IMR-90 (cell line): ENCODE measurements at regions not wholly inside any gene's neighbourhood (a gene's known extent, or its start where the extent isn't known, plus 50 kb on each side); places are given as distances from the start of the nearest gene placed in this dataset.

Experiments
- ATAC-seq: fragments of 200-7000 bp; cut with Tn5 transposase; 2 replicates; pipeline ENCODE4 v1.9.1; 2020; ENCODE audit warnings: low read depth, mild to moderate bottlenecking, moderate library complexity
- BruUV-seq: library from RNA; stranded (reverse); fragments of 400-500 nt; replicated peaks from 2 replicates; lab custom pipeline; 2021; lab: Mats Ljungman, UMichigan
- CTCF ChIA-PET: fragments of 300-600 bp; formaldehyde crosslinking; extraction: SDS; loops from one replicate; lab custom pipeline; 2021; ENCODE audit warnings: antibody characterized with exemption; lab: Yijun Ruan, JAX
- POLR2A ChIA-PET: fragments of 300-600 bp; sonication (Branson Sonifier 250); formaldehyde crosslinking; loops from one replicate; lab custom pipeline; 2022; ENCODE audit warnings: antibody characterized with exemption; ENCODE audit not compliant: unreplicated experiment; lab: Charles Lee
- DNase-seq: peaks from one replicate; pipeline ENCODE4 v3.0.0; 2013
- H2AFZ ChIP-seq: replicated peaks from 2 replicates; pipeline ENCODE3; 2013; ENCODE audit warnings: low read length, mild to moderate bottlenecking; ENCODE audit not compliant: poor library complexity
- H2AK5ac ChIP-seq: 2 replicates; pipeline ENCODE4 v1.6.1; 2013; ENCODE audit warnings: low read depth, low read length, inconsistent platforms
- H2AK9ac ChIP-seq: replicated peaks from 2 replicates; pipeline ENCODE3; 2013; ENCODE audit warnings: mild to moderate bottlenecking, low read depth, low read length, moderate library complexity; ENCODE audit not compliant: poor library complexity
- H2BK120ac ChIP-seq: 2 replicates; pipeline ENCODE4 v1.6.1; 2013; ENCODE audit warnings: low read depth, low read length, inconsistent platforms
- H2BK15ac ChIP-seq: 3 replicates; pipeline ENCODE4 v1.6.1; 2013; ENCODE audit warnings: low read depth, low read length, inconsistent platforms
- H2BK20ac ChIP-seq: 2 replicates; pipeline ENCODE4 v1.6.1; 2013; ENCODE audit warnings: low read depth, mild to moderate bottlenecking, inconsistent platforms, low read length, moderate library complexity
- H2BK5ac ChIP-seq: 2 replicates; pipeline ENCODE4 v1.6.1; 2013; ENCODE audit warnings: mild to moderate bottlenecking, low read depth, low read length, inconsistent platforms; ENCODE audit not compliant: poor library complexity, severe bottlenecking
- H3K14ac ChIP-seq: replicated peaks from 2 replicates; pipeline ENCODE4 v1.6.1; 2013; ENCODE audit warnings: low read depth, low read length, inconsistent platforms
- H3K18ac ChIP-seq: 2 replicates; pipeline ENCODE4 v1.6.1; 2013; ENCODE audit warnings: low read depth, low read length, control low read depth
- H3K23ac ChIP-seq: 2 replicates; pipeline ENCODE4 v1.6.1; 2013; ENCODE audit warnings: low read depth, low read length, inconsistent platforms
- H3K27ac ChIP-seq: 2 replicates; pipeline ENCODE4 v1.5.1; 2013; ENCODE audit warnings: mild to moderate bottlenecking, control low read depth, low read length; ENCODE audit not compliant: insufficient read depth
- H3K27me3 ChIP-seq: 2 replicates; pipeline ENCODE4 v1.6.1; 2013; ENCODE audit warnings: low read length; ENCODE audit not compliant: control insufficient read depth, insufficient read depth
- H3K36me3 ChIP-seq: 2 replicates; pipeline ENCODE4 v1.6.1; 2013; ENCODE audit warnings: low read length, mixed read lengths; ENCODE audit not compliant: control insufficient read depth, insufficient read depth
- H3K4ac ChIP-seq: 2 replicates; pipeline ENCODE4 v1.6.1; 2013; ENCODE audit warnings: low read depth, low read length, inconsistent platforms
- H3K4me1 ChIP-seq: 2 replicates; pipeline ENCODE4 v1.6.1; 2013; ENCODE audit warnings: low read length, mixed read lengths; ENCODE audit not compliant: control insufficient read depth, insufficient read depth
- H3K4me2 ChIP-seq: 2 replicates; pipeline ENCODE4 v1.6.1; 2013; ENCODE audit warnings: low read depth, mild to moderate bottlenecking, control low read depth, low read length, moderate library complexity
- H3K4me3 ChIP-seq: 2 replicates; pipeline ENCODE4 v1.5.1; 2013; ENCODE audit warnings: low read depth, mild to moderate bottlenecking, control low read depth, low read length, moderate library complexity; ENCODE audit not compliant: insufficient read depth
- H3K56ac ChIP-seq: 2 replicates; pipeline ENCODE4 v1.6.1; 2013; ENCODE audit warnings: low read length, inconsistent platforms; ENCODE audit not compliant: insufficient read depth; ENCODE audit errors: extremely low read depth
- H3K79me1 ChIP-seq, 2 experiments: 2 replicates each; pipeline ENCODE4 v1.6.1; 2013; ENCODE audit warnings: low read length in 2 of 2, inconsistent platforms in 1 of 2, low read depth in 1 of 2
- H3K9ac ChIP-seq: 2 replicates; pipeline ENCODE4 v1.6.1; 2013; ENCODE audit warnings: low read depth, low read length, control low read depth
- H3K9me1 ChIP-seq: 2 replicates; pipeline ENCODE4 v1.6.1; 2013; ENCODE audit warnings: low read length, inconsistent platforms; ENCODE audit not compliant: insufficient read depth
- H3K9me3 ChIP-seq: 2 replicates; pipeline ENCODE4 v1.6.1; 2013; ENCODE audit warnings: low read length; ENCODE audit not compliant: control insufficient read depth, insufficient read depth
- H4K20me1 ChIP-seq: 2 replicates; pipeline ENCODE4 v1.6.1; 2013; ENCODE audit warnings: low read length, inconsistent platforms; ENCODE audit not compliant: insufficient read depth
- H4K5ac ChIP-seq: 2 replicates; pipeline ENCODE4 v1.6.1; 2013; ENCODE audit warnings: mild to moderate bottlenecking, low read depth, low read length, control low read depth
- H4K8ac ChIP-seq, 2 experiments: 2 replicates each; pipeline ENCODE4 v1.6.1; 2013; ENCODE audit warnings: low read depth in 2 of 2, low read length in 2 of 2, control low read depth in 1 of 2, inconsistent platforms in 1 of 2
- H4K91ac ChIP-seq: 2 replicates; pipeline ENCODE4 v1.6.1; 2013; ENCODE audit warnings: low read depth, low read length, inconsistent platforms; ENCODE audit not compliant: insufficient read depth
- BHLHE40 ChIP-seq: fragments of 150-350 bp; IDR thresholded peaks from 2 replicates; pipeline ENCODE4 v1.6.1; 2016; ENCODE audit warnings: mild to moderate bottlenecking, low read depth, low read length
- CEBPB ChIP-seq: IDR thresholded peaks from 2 replicates; pipeline ENCODE4 v1.6.1; 2012; ENCODE audit warnings: low read depth, low read length, improper control_type of control experiment
- CHD1 ChIP-seq: IDR thresholded peaks from 2 replicates; pipeline ENCODE4 v1.6.1; 2012; ENCODE audit warnings: low read depth, low read length, improper control_type of control experiment
- CTCF ChIP-seq: conservative IDR thresholded peaks from 2 replicates; pipeline ENCODE4 v1.5.1; 2012; ENCODE audit warnings: mild to moderate bottlenecking, low read depth, low read length, improper control_type of control experiment
- FOS ChIP-seq: fragments of 150-350 bp; IDR thresholded peaks from 2 replicates; pipeline ENCODE4 v1.6.1; 2016; ENCODE audit warnings: low read depth, low read length
- MAFK ChIP-seq: IDR thresholded peaks from 2 replicates; pipeline ENCODE4 v1.6.1; 2012; ENCODE audit warnings: low read depth, low read length, improper control_type of control experiment
- MAZ ChIP-seq: IDR thresholded peaks from 2 replicates; pipeline ENCODE4 v1.6.1; 2012; ENCODE audit warnings: low read depth, mild to moderate bottlenecking, low read length, improper control_type of control experiment, moderate library complexity, borderline replicate concordance
- MXI1 ChIP-seq: IDR thresholded peaks from 2 replicates; pipeline ENCODE4 v1.6.1; 2012; ENCODE audit warnings: low read depth, mild to moderate bottlenecking, low read length, moderate library complexity, borderline replicate concordance
- NFE2L2 ChIP-seq: fragments of 150-350 bp; IDR thresholded peaks from 2 replicates; pipeline ENCODE4 v1.6.1; 2016; ENCODE audit warnings: low read depth, mild to moderate bottlenecking, low read length
- POLR2A ChIP-seq: IDR thresholded peaks from 2 replicates; pipeline ENCODE4 v1.6.1; 2012; ENCODE audit warnings: mild to moderate bottlenecking, low read depth, low read length
- RAD21 ChIP-seq: IDR thresholded peaks from 2 replicates; pipeline ENCODE4 v1.6.1; 2012; ENCODE audit warnings: low read length, improper control_type of control experiment
- RFX5 ChIP-seq: IDR thresholded peaks from 2 replicates; pipeline ENCODE4 v1.8.0; 2012; ENCODE audit warnings: low read depth, mild to moderate bottlenecking, low read length, moderate library complexity
- SMC3 ChIP-seq: fragments of 150-350 bp; IDR thresholded peaks from 2 replicates; pipeline ENCODE4 v1.6.1; 2016; ENCODE audit warnings: low read depth, mild to moderate bottlenecking, antibody characterized with exemption, low read length, moderate library complexity
- WGBS, 2 experiments: methylation state at CpG; one replicate each; pipeline versions ENCODE4 v1.1.5 to v1.1.7; 2013; ENCODE audit warnings: missing lambda C conversion rate in 2 of 2; ENCODE audit not compliant: insufficient read length in 1 of 2; ENCODE audit errors: extremely low coverage in 2 of 2; 5-methylcytosine and 5-hydroxymethylcytosine counted together
- dilution Hi-C: fragments of 300-500 bp; cut with HindIII; formaldehyde crosslinking; loops from one replicate; pipeline ENCODE4 v1.14.3; 2018; ENCODE audit warnings: low sequenced_read_pairs; ENCODE audit not compliant: unreplicated experiment
- in situ Hi-C: fragments of 300-500 bp; cut with MboI; formaldehyde crosslinking; loops from 3 replicates; pipeline ENCODE4 v1.14.3; 2019; ENCODE audit warnings: low sequenced_read_pairs, inconsistent platforms, mixed read lengths
- intact Hi-C: fragments of 100-400 bp; cut with micrococcal nuclease; formaldehyde crosslinking; loops from 2 replicates; pipeline ENCODE4 v1.10.0; 2022
- TF ChIP-seq, protein P1 (sequence below): fragments of 150-350 bp; IDR thresholded peaks from 2 replicates; pipeline ENCODE4 v1.6.1; 2016; ENCODE audit warnings: low read depth, mild to moderate bottlenecking, low read length, moderate library complexity, borderline replicate concordance
- TF ChIP-seq, protein P2 (sequence below): fragments of 150-350 bp; IDR thresholded peaks from 2 replicates; pipeline ENCODE4 v1.6.1; 2017; ENCODE audit warnings: mild to moderate bottlenecking, antibody characterized with exemption, low read length, low read depth

DNA sequence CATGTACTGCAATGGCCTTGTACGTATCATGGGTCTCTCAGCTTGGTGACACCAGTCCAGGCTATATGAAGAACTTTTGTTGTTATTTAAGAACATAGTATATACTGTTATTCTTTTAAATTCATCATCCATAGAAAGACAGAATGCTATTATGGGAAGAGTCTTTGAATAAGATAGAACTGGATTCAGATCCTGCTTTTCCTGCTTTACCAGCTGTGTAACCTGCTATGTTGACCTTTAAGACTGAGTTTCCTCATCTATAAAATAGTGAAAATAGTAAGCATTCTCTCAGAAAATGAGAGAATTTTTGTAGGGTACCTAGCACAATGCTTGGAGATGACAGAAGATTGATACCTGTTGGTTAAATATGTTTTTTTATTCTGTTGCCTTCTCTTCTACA lies 204.1 kb upstream of the TBL1XR1 start:
- no peak overlapping the region for H3K4me2 ChIP-seq
- H2AFZ ChIP-seq, result no peak overlapping the region
- H3K4me3 ChIP-seq, result no peak overlapping the region
- H3K9me3 ChIP-seq, result no peaks in the 10 kb centered on the region
- no TSS peak for BruUV-seq
- H4K91ac ChIP-seq, result no peak overlapping the region
- ChIA-PET POLR2A (no interaction called here), CTCF (interaction anchor here (0.5 kb wide), 1 partner anchor 121 kb away, joined by 4 read pairs; no protein-coding TSS in a partner anchor)
- no peak overlapping the region for H3K27ac ChIP-seq
- no peak overlapping the region for H2AK5ac ChIP-seq
- DNase-seq, result no peak
- no peak overlapping the region for H3K56ac ChIP-seq
- no peak overlapping the region for H2BK120ac ChIP-seq
- in situ Hi-C loops (no loop called here), intact Hi-C loops (no loop called here), dilution Hi-C loops (no loop called here)
- WGBS, 2 experiments, result no CpG with 5 or more reads among the region's 1 CpG
- H3K23ac ChIP-seq, result no peak overlapping the region
- no peaks in the 10 kb centered on the region for H3K27me3 ChIP-seq
- H4K5ac ChIP-seq, result no peak overlapping the region
- no peaks in the 10 kb centered on the region for H3K9me1 ChIP-seq
- H3K4ac ChIP-seq, result no peak overlapping the region
- H4K20me1 ChIP-seq, result no peaks in the 10 kb centered on the region
- H3K9ac ChIP-seq, result no peak overlapping the region
- H3K18ac ChIP-seq, result no peak overlapping the region
- no peak for ATAC-seq
- H3K79me1 ChIP-seq, result no peaks in the 10 kb centered on the region
- H2BK5ac ChIP-seq, result no peak overlapping the region
- no peak overlapping the region for H2BK15ac ChIP-seq
- no peak for TF ChIP-seq SMC3
- no peak for TF ChIP-seq CHD1
- TF ChIP-seq, protein P1, sequence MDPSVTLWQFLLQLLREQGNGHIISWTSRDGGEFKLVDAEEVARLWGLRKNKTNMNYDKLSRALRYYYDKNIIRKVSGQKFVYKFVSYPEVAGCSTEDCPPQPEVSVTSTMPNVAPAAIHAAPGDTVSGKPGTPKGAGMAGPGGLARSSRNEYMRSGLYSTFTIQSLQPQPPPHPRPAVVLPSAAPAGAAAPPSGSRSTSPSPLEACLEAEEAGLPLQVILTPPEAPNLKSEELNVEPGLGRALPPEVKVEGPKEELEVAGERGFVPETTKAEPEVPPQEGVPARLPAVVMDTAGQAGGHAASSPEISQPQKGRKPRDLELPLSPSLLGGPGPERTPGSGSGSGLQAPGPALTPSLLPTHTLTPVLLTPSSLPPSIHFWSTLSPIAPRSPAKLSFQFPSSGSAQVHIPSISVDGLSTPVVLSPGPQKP, result no peak
- no peak for TF ChIP-seq BHLHE40
- no peak for TF ChIP-seq CTCF
- TF ChIP-seq MXI1, result no peak
- TF ChIP-seq, protein P2, sequence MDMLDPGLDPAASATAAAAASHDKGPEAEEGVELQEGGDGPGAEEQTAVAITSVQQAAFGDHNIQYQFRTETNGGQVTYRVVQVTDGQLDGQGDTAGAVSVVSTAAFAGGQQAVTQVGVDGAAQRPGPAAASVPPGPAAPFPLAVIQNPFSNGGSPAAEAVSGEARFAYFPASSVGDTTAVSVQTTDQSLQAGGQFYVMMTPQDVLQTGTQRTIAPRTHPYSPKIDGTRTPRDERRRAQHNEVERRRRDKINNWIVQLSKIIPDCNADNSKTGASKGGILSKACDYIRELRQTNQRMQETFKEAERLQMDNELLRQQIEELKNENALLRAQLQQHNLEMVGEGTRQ, result no peak
- TF ChIP-seq RFX5, result no peak
- no peak for TF ChIP-seq MAZ
- TF ChIP-seq CEBPB, result no peak
- no peak for TF ChIP-seq NFE2L2
- TF ChIP-seq POLR2A, result no peak
- TF ChIP-seq FOS, result no peak
- no peak for TF ChIP-seq RAD21
- no peak for TF ChIP-seq MAFK
- no peak overlapping the region for H2BK20ac ChIP-seq
- no peaks in the 10 kb centered on the region for H3K36me3 ChIP-seq
- no peak overlapping the region for H3K14ac ChIP-seq
- H2AK9ac ChIP-seq, result no peak overlapping the region
- H4K8ac ChIP-seq, result no peak overlapping the region
- H3K4me1 ChIP-seq, result no peaks in the 10 kb centered on the region
